Osteocyte (in vitro differentiated cells): ENCODE measurements at regions not wholly inside any gene's neighbourhood (a gene's known extent, or its start where the extent isn't known, plus 50 kb on each side); places are given as distances from the start of the nearest gene placed in this dataset.

Source experiments
- DNase-seq: peaks from one replicate; pipeline ENCODE4 v3.0.0; 2021; ENCODE audit warnings: mixed read lengths; ENCODE audit not compliant: unreplicated experiment; ENCODE audit errors: extremely low spot score
- H3K27ac Mint-ChIP-seq: one replicate; pipeline ENCODE4 v1.8.0; 2021; ENCODE audit warnings: mild to moderate bottlenecking, mixed read lengths; ENCODE audit not compliant: unreplicated experiment
- H3K27me3 Mint-ChIP-seq: one replicate; pipeline ENCODE4 v1.8.0; 2021; ENCODE audit warnings: mixed read lengths; ENCODE audit not compliant: unreplicated experiment
- H3K36me3 Mint-ChIP-seq: one replicate; pipeline ENCODE4 v1.8.0; 2021; ENCODE audit warnings: mixed read lengths; ENCODE audit not compliant: unreplicated experiment
- H3K4me1 Mint-ChIP-seq: one replicate; pipeline ENCODE4 v1.8.0; 2021; ENCODE audit warnings: mixed read lengths; ENCODE audit not compliant: unreplicated experiment
- H3K4me3 Mint-ChIP-seq: one replicate; pipeline ENCODE4 v1.8.0; 2021; ENCODE audit warnings: mild to moderate bottlenecking, moderate library complexity, mixed read lengths; ENCODE audit not compliant: unreplicated experiment
- H3K9me3 Mint-ChIP-seq: one replicate; pipeline ENCODE4 v1.8.0; 2021; ENCODE audit warnings: mixed read lengths; ENCODE audit not compliant: unreplicated experiment
- TF ChIP-seq, protein P1 (sequence below): fragments of 200-600 bp; sonication (generic); IDR thresholded peaks from 2 replicates; pipeline ENCODE4 v1.5.0; 2021; ENCODE audit warnings: antibody characterized with exemption, mild to moderate bottlenecking, moderate library complexity

DNA sequence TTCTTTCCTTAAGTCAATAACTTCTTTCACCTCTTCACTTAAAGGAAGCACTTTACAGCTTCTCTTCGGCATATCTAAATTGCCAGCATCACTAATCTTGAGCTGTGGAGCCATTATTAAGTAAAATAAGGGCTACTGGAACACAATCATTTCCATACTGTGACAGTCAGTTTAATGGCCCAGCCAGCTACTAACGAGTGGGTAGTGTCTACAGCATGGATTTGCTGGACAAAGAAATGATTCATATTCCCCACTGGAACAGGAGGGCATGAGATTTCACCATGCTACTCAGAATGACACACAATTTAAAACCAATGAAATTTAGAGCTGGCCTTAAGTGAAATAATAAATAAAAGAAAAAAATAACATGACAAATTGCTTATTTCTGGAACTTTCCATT lies 72.1 kb downstream of the DDIT4L start:
- Mint-ChIP-seq H3K4me3 (no peak overlapping the region), H3K4me1 (peaks cover 7% of the 10 kb centered on the region), H3K36me3 (no peaks in the 10 kb centered on the region), H3K27me3 (no peaks in the 10 kb centered on the region), H3K27ac (no peak overlapping the region), H3K9me3 (no peaks in the 10 kb centered on the region)
- TF ChIP-seq, protein P1, sequence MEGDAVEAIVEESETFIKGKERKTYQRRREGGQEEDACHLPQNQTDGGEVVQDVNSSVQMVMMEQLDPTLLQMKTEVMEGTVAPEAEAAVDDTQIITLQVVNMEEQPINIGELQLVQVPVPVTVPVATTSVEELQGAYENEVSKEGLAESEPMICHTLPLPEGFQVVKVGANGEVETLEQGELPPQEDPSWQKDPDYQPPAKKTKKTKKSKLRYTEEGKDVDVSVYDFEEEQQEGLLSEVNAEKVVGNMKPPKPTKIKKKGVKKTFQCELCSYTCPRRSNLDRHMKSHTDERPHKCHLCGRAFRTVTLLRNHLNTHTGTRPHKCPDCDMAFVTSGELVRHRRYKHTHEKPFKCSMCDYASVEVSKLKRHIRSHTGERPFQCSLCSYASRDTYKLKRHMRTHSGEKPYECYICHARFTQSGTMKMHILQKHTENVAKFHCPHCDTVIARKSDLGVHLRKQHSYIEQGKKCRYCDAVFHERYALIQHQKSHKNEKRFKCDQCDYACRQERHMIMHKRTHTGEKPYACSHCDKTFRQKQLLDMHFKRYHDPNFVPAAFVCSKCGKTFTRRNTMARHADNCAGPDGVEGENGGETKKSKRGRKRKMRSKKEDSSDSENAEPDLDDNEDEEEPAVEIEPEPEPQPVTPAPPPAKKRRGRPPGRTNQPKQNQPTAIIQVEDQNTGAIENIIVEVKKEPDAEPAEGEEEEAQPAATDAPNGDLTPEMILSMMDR, result no peak
- no peak for DNase-seq

DNA sequence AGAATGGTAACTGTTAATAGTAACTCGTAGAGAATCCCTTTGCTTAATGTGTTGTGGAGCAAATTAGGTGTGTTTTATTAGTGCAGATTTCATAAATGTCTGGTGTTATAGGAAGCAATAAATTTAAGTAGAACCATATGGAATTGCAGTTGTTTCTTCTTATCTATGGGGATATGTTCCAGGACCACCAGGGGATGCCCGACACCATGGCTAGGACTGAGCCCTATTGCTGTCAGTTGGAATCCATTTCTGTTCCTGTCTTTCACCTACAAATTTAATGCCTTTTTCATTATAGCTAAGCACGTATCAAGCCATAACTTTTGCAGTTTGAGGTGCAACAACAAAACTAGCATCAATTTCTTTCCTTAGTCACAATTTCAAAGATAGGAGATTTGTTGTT lies 72.5 kb downstream of the DDIT4L start:
- DNase-seq, result no peak
- H3K27me3 Mint-ChIP-seq, result no peaks in the 10 kb centered on the region
- TF ChIP-seq, protein P1, result no peak
- no peaks in the 10 kb centered on the region for H3K36me3 Mint-ChIP-seq
- no peak overlapping the region for H3K4me3 Mint-ChIP-seq
- no peak overlapping the region for H3K27ac Mint-ChIP-seq
- peaks cover 7% of the 10 kb centered on the region for H3K4me1 Mint-ChIP-seq
- H3K9me3 Mint-ChIP-seq, result no peaks in the 10 kb centered on the region

- Mint-ChIP-seq H3K36me3 (no peaks in the 10 kb centered on the region), H3K4me3 (no peak overlapping the region), H3K27me3 (no peaks in the 10 kb centered on the region), H3K4me1 (peaks cover 7% of the 10 kb centered on the region), H3K9me3 (no peaks in the 10 kb centered on the region), H3K27ac (no peak overlapping the region)
- no peak for DNase-seq
- TF ChIP-seq, protein P1, result no peak
These were observed 75.4 kb downstream of the DDIT4L start for GRCh38 chr4:100114909-100115308.

DNA sequence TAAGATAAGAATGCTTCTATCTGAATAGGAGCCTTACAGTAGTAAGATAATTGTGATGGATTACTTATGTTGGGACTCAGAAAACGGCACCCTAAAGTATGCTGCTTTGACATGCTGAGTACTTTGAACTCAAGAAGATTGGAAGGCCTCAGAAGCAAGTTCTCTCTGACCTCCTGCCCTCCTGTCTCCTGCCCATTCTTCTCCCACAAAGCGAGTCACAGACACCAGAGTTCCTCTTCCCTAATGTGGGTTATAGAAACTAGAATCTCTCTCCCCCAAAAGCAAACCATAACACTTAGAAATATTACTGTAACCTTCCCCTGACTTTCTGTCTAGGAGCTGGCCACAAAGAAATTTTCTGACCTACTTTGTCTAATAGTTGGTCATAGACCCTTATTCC lies 76.5 kb downstream of the DDIT4L start:
- peaks cover 4% of the 10 kb centered on the region for H3K27me3 Mint-ChIP-seq
- peaks cover 7% of the 10 kb centered on the region for H3K4me1 Mint-ChIP-seq
- DNase-seq, result no peak
- no peak overlapping the region for H3K4me3 Mint-ChIP-seq
- no peaks in the 10 kb centered on the region for H3K9me3 Mint-ChIP-seq
- no peaks in the 10 kb centered on the region for H3K36me3 Mint-ChIP-seq
- no peak overlapping the region for H3K27ac Mint-ChIP-seq
- TF ChIP-seq, protein P1, result no peak

DNA sequence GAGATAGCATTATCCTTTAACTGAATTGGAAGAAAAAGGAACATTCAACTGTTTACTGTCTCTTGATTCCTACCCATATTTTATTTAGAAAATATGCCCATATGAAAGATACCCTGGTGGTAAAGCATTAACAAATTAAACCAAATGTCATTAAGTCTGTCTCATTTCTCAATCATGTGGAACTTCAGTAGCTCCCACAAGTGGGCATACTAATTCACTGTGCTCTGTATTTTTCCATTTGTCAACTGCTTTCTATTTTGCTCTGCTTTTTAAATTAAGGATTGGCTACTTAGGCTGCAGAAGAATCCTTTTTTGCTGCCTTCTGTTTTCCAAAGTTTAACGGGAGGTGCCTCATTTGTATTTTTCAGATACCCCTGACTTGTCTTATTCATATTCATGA lies 77.2 kb downstream of the DDIT4L start:
- H3K27me3 Mint-ChIP-seq, result peaks cover 4% of the 10 kb centered on the region
- H3K4me3 Mint-ChIP-seq, result no peak overlapping the region
- no peak for DNase-seq
- H3K27ac Mint-ChIP-seq, result no peak overlapping the region
- TF ChIP-seq, protein P1, result no peak
- H3K36me3 Mint-ChIP-seq, result no peaks in the 10 kb centered on the region
- peaks cover 7% of the 10 kb centered on the region for H3K4me1 Mint-ChIP-seq
- no peaks in the 10 kb centered on the region for H3K9me3 Mint-ChIP-seq
